ENCODE measurements at regions not wholly inside any gene's neighbourhood (a gene's known extent, or its start where the extent isn't known, plus 50 kb on each side); places are given as distances from the start of the nearest gene placed in this dataset.

- DNase-seq (ENCODE audit: low read depth), result no peak
- TF ChIP-seq CTCF (conservative IDR thresholded peaks at IDR 0.05; ENCODE audit: control insufficient read depth, insufficient read depth, low read depth, low read length), result no peak
These were observed 73.9 kb upstream of the TAF9B start for GRCh38 chrX:78213331-78213730.

GRCh38 chrX:78199851-78200250 lies 60.4 kb upstream of the TAF9B start:
- peak; percentile 18 for DNase-seq (ENCODE audit: low read depth)
- peak; percentile 27 for TF ChIP-seq CTCF (conservative IDR thresholded peaks at IDR 0.05; ENCODE audit: control insufficient read depth, insufficient read depth, low read depth, low read length)
- no peak overlapping the region for H3K4me3 ChIP-seq (ENCODE audit: control insufficient read depth, low read depth, low read length)

More at GRCh38 chrX:78213331-78213730, 73.9 kb upstream of the TAF9B start:
- H3K4me3 ChIP-seq (ENCODE audit: control insufficient read depth, low read depth, low read length), result no peak overlapping the region

Data from fibroblast of mammary gland (primary cell).